A549 (cell line): ENCODE measurements at regions not wholly inside any gene's neighbourhood (a gene's known extent, or its start where the extent isn't known, plus 50 kb on each side); places are given as distances from the start of the nearest gene placed in this dataset.

Source experiments
- BHLHE40 ChIP-seq: IDR thresholded peaks from 2 replicates; pipeline ENCODE4 v1.6.1; 2012; ENCODE audit warnings: low read depth, low read length, inconsistent platforms
- TF ChIP-seq, protein P1 (sequence below): fragments of >200 bp; sonication (Bioruptor Twin); formaldehyde crosslinking; IDR thresholded peaks from 3 replicates; pipeline ENCODE4 v1.5.1; 2016

DNA sequence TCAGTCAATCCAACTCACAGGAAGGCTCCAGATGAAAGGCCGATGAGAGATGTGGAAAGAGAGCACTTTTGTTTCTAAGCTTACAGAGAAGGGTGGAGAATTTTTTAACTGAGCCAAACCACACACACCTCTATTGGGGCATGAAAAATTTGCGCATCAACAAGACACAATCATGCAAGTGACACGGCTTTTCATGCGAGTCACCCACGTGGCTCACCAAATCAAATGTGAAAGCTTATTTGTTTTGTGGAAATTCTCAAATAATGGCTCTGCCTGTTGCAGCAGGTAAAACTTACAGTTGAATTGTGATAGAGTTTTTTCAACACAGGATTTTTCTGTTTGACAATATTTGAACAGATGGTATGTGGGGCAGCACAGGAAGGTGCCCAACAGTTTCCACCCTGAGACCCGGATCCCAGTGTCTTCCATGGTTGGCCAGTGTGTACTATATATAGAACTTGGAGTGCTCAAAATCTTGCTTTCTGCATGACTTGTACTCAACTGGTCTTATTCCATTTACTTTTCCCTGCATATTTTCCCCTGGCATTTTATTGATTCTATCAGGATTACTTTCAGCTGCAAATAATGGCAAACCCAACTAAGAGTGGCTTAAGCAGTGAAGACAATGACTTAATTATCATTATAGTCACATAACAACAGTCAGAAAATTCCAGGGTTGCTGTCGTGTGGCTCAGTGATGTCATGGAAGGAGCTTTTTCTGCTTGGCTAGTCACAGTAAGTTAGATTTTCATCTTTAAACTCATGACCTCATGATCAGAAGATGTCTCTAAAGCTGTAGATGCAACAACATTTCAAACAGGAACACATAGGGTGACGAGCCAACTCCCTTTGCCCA, 90.6 kb upstream of the SIM2 start:
- TF ChIP-seq, protein P1, sequence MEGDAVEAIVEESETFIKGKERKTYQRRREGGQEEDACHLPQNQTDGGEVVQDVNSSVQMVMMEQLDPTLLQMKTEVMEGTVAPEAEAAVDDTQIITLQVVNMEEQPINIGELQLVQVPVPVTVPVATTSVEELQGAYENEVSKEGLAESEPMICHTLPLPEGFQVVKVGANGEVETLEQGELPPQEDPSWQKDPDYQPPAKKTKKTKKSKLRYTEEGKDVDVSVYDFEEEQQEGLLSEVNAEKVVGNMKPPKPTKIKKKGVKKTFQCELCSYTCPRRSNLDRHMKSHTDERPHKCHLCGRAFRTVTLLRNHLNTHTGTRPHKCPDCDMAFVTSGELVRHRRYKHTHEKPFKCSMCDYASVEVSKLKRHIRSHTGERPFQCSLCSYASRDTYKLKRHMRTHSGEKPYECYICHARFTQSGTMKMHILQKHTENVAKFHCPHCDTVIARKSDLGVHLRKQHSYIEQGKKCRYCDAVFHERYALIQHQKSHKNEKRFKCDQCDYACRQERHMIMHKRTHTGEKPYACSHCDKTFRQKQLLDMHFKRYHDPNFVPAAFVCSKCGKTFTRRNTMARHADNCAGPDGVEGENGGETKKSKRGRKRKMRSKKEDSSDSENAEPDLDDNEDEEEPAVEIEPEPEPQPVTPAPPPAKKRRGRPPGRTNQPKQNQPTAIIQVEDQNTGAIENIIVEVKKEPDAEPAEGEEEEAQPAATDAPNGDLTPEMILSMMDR = no peak
- TF ChIP-seq BHLHE40 = no peak
